Cardiac fibroblast (primary cell): ENCODE measurements at regions not wholly inside any gene's neighbourhood (a gene's known extent, or its start where the extent isn't known, plus 50 kb on each side); places are given as distances from the start of the nearest gene placed in this dataset.

Source experiments
- DNase-seq, 2 donors: peaks; one replicate each; pipeline versions ENCODE4 v3.0.0 to v3.0.0-alpha.2; 2010; ENCODE audit warnings: low read depth in 2 of 2
- H3K4me3 ChIP-seq, 2 donors: replicated peaks in 1 of 2; 1 replicate in 1 of 2; 2 replicates in 1 of 2; pipeline ENCODE4 v1.5.1; 2011; ENCODE audit warnings: low read depth in 2 of 2, low read length in 2 of 2, mild to moderate bottlenecking in 2 of 2, moderate library complexity in 1 of 2
- TF ChIP-seq, protein P1 (sequence below): IDR thresholded peaks from one replicate; pipeline ENCODE4 v1.5.1; 2011; ENCODE audit warnings: low read depth, mild to moderate bottlenecking, low read length, inconsistent platforms

GRCh38 chr3:38949994-38950393 lies 101.8 kb downstream of the SCN11A start:
- no peak for DNase-seq
- TF ChIP-seq, protein P1, sequence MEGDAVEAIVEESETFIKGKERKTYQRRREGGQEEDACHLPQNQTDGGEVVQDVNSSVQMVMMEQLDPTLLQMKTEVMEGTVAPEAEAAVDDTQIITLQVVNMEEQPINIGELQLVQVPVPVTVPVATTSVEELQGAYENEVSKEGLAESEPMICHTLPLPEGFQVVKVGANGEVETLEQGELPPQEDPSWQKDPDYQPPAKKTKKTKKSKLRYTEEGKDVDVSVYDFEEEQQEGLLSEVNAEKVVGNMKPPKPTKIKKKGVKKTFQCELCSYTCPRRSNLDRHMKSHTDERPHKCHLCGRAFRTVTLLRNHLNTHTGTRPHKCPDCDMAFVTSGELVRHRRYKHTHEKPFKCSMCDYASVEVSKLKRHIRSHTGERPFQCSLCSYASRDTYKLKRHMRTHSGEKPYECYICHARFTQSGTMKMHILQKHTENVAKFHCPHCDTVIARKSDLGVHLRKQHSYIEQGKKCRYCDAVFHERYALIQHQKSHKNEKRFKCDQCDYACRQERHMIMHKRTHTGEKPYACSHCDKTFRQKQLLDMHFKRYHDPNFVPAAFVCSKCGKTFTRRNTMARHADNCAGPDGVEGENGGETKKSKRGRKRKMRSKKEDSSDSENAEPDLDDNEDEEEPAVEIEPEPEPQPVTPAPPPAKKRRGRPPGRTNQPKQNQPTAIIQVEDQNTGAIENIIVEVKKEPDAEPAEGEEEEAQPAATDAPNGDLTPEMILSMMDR = no peak
- no peak overlapping the region for H3K4me3 ChIP-seq

- H3K4me3 ChIP-seq = no peak overlapping the region
- DNase-seq = no peak
- TF ChIP-seq, protein P1 = no peak
Measured at GRCh38 chr3:38940394-38940793, 111.3 kb downstream of the SCN11A start.

- DNase-seq = no peak
- no peak overlapping the region for H3K4me3 ChIP-seq
- TF ChIP-seq, protein P1 = no peak
Measured at GRCh38 chr3:38925351-38925750, 109.3 kb upstream of the SCN10A start.

DNA sequence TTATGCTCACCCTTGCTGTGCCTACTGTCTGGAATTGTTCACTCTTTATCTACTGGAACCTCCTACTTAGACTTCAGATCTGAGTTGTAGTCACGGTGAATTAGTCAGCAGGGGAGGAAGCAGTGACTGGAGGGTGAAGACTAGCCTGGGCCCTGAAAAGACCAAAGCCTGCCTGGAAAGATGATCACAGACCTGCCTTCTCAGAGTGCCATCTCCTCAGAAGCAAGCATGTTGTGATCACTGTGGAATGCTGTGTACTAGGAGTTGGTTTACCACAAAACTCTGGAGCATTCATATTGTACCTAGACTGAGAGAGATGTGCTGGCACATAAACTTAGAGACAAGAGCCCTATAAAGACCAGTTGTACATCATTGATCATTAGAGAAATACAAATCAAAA lies 100.7 kb upstream of the SCN10A start:
- TF ChIP-seq, protein P1 = no peak
- peak in 1 of 2 donors; percentile 2 for DNase-seq
- H3K4me3 ChIP-seq = no peak overlapping the region

DNA sequence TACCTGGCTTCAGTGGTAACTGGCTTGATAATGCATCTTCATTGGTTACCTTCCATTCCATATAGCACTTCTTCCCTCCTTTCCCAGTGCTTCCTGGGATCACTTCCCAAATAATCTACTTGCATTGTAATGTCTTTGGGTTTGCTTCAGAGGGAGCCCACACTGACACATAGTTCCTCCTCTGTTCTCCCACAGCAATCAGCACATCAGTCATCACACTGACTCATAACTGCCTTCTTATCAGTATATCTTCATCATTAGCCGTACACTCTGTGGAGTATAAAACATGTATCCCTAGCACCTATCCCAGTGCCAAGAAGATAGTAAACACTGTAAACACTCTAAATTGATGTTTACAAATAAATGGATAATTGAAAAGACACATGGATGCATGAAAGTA lies 91.4 kb upstream of the SCN10A start:
- DNase-seq = no peak
- no peak overlapping the region for H3K4me3 ChIP-seq
- TF ChIP-seq, protein P1 = no peak

- DNase-seq = no peak
- TF ChIP-seq, protein P1 = no peak
- no peak overlapping the region for H3K4me3 ChIP-seq
Measured at GRCh38 chr3:38890426-38890825, 74.4 kb upstream of the SCN10A start.

- DNase-seq = no peak
- no peak overlapping the region for H3K4me3 ChIP-seq
- TF ChIP-seq, protein P1 = no peak
Measured at GRCh38 chr3:38878646-38879045, 62.6 kb upstream of the SCN10A start.
